ENCODE measurements at regions not wholly inside any gene's neighbourhood (a gene's known extent, or its start where the extent isn't known, plus 50 kb on each side); places are given as distances from the start of the nearest gene placed in this dataset.

- Histone ChIP-seq H2BK12ac (ENCODE audit: insufficient read length, low read depth, low read length) (no peak overlapping the region), H2BK120ac (ENCODE audit: low read depth, low read length, poor library complexity, severe bottlenecking) (no peak overlapping the region), H3K9ac (ENCODE audit: extremely low read depth, insufficient read length, low read length) (no peak overlapping the region), H3K27me3 (ENCODE audit: insufficient read depth, low read length) (no peaks in the 10 kb centered on the region), H3K79me1 (ENCODE audit: insufficient read depth, low read depth, low read length, poor library complexity, severe bottlenecking) (no peaks in the 10 kb centered on the region), H3K4me1 (ENCODE audit: insufficient read depth, low read length) (no peaks in the 10 kb centered on the region), H3K18ac (ENCODE audit: insufficient read length, low read depth, low read length) (no peak overlapping the region), H4K91ac (ENCODE audit: insufficient read length, low read depth, low read length) (no peak overlapping the region), H2BK20ac (ENCODE audit: low read depth, low read length, poor library complexity, severe bottlenecking) (no peak overlapping the region), H3K4ac (ENCODE audit: low read depth, low read length) (no peak overlapping the region), H3K23ac (ENCODE audit: insufficient read length, low read depth, low read length) (no peak overlapping the region), H4K20me1 (ENCODE audit: control insufficient read depth, insufficient read depth, insufficient read length) (no peaks in the 10 kb centered on the region), H3K79me2 (ENCODE audit: insufficient read depth, low read length) (no peaks in the 10 kb centered on the region), H2AFZ (ENCODE audit: low read length) (no peak overlapping the region), H3K4me2 (ENCODE audit: insufficient read depth, insufficient read length, low read length) (no peak overlapping the region), H2BK15ac (ENCODE audit: low read depth, low read length) (no peak overlapping the region), H4K8ac (replicated peaks; ENCODE audit: insufficient read length, low read depth, low read length) (no peak overlapping the region), H2BK5ac (ENCODE audit: insufficient read length, low read length) (no peak overlapping the region), H3K27ac (ENCODE audit: insufficient read length, low read depth, low read length) (no peak overlapping the region), H3K23me2 (ENCODE audit: insufficient read length, low read depth, low read length, poor library complexity, severe bottlenecking) (no peaks in the 10 kb centered on the region), H2AK5ac (ENCODE audit: insufficient read length, low read length) (no peak overlapping the region), H3K56ac (ENCODE audit: insufficient read length, low read depth, low read length) (no peak overlapping the region), H3K14ac (ENCODE audit: insufficient read depth, low read length) (no peak overlapping the region), H3T11ph (ENCODE audit: low read length) (no peak overlapping the region), H3K9me3 (ENCODE audit: control insufficient read depth, low read depth, low read length) (no peaks in the 10 kb centered on the region), H4K5ac (ENCODE audit: insufficient read length, low read depth, low read length) (no peak overlapping the region)
- H3K9me3 Mint-ChIP-seq = no peaks in the 10 kb centered on the region
- H3K27ac Mint-ChIP-seq = no peak overlapping the region
- no peak for TF ChIP-seq CTCF (conservative IDR thresholded peaks at IDR 0.05)
- WGBS (ENCODE audit: extremely low coverage, insufficient read length, low lambda C conversion rate) = no CpG with 5 or more reads among the region's 2 CpGs
- H3K27me3 Mint-ChIP-seq (ENCODE audit: low read depth) = no peaks in the 10 kb centered on the region; the same call in none of the 2 replicates
- DNase-seq = no peak
- H3K4me3 Mint-ChIP-seq = no peak overlapping the region
- H3K4me1 Mint-ChIP-seq = no peaks in the 10 kb centered on the region
- no peaks in the 10 kb centered on the region for H3K36me3 Mint-ChIP-seq (ENCODE audit: insufficient read depth in 1 of 3, low read depth in 3 of 3)
Measured at GRCh38 chr1:172753964-172754363, 95.1 kb downstream of the FASLG start.

All from H9 (cell line).